Stomach (tissue), 4 donors: ENCODE measurements at regions not wholly inside any gene's neighbourhood (a gene's known extent, or its start where the extent isn't known, plus 50 kb on each side); places are given as distances from the start of the nearest gene placed in this dataset.

ENCODE experiments used
- CTCF ChIP-seq, 7 experiments: fragments of 450-650 bp in 4 of 7; fragments of 200-600 bp in 3 of 7; sonication (generic) in 3 of 7; IDR thresholded peaks; one replicate each; pipeline ENCODE4 v1.5.1; 2016 to 2019; ENCODE audit warnings: antibody characterized with exemption in 7 of 7, control low read depth in 2 of 7, mild to moderate bottlenecking in 1 of 7
- POLR2A ChIP-seq, 4 donors: fragments of 450-650 bp; IDR thresholded peaks; one replicate each; pipeline ENCODE4 v1.6.1; 2016; ENCODE audit warnings: antibody characterized with exemption in 4 of 4, control low read depth in 2 of 4, mild to moderate bottlenecking in 1 of 4, moderate library complexity in 1 of 4

GRCh38 chr7:66430164-66430545 lies 198.5 kb upstream of the KCTD7 start:
- TF ChIP-seq POLR2A (IDR thresholded peaks at IDR 0.05) (no peak), CTCF (IDR thresholded peaks at IDR 0.05) (no peak)
